ENCODE measurements at regions not wholly inside any gene's neighbourhood (a gene's known extent, or its start where the extent isn't known, plus 50 kb on each side); places are given as distances from the start of the nearest gene placed in this dataset.
"Not testable (repeated sequence)": the region's sequence is repeated elsewhere in the genome, so short reads cannot be mapped to it uniquely, and the experiment has no call there.

DNA sequence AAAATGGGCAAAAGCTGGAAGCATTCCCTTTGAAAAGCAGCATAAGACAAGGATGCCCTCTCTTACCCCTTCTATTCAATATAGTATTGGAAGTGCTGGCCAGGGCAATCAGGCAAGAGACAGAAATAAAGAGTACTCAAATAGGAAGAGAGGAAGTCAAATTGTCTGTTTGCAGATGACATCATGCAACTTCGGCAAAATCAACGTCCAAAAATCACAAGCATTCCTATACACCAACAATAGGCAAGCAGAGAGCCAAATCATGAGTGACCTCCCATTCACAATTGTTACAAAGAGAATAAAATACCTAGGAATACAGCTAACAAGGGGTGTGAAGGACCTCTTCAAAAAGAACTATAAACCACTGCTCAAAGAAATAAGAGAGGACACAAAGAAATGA is 192.0 kb upstream of the FBN2 start:
- not testable (repeated sequence) for DNase-seq (ENCODE audit: low spot score)

DNA sequence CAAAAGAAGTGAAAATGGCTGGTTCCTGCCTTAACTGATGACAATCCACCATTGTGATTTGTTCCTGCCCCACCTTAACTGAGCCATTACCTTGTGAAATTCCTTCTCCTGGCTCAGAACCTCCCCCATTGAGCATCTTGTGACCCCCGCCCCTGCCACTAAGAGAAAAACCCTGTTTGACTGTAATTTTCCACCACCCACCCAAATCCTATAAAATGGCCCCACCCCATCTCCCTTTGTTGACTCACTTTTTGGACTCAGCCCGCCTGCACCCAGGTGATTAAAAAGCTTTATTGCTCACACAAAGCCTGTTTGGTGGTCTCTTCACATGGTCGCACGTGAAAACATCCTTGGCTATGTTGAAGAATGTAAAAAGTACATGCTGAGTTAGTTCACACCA is 197.6 kb upstream of the FBN2 start:
- not testable (repeated sequence) for DNase-seq (ENCODE audit: low spot score)

DNA sequence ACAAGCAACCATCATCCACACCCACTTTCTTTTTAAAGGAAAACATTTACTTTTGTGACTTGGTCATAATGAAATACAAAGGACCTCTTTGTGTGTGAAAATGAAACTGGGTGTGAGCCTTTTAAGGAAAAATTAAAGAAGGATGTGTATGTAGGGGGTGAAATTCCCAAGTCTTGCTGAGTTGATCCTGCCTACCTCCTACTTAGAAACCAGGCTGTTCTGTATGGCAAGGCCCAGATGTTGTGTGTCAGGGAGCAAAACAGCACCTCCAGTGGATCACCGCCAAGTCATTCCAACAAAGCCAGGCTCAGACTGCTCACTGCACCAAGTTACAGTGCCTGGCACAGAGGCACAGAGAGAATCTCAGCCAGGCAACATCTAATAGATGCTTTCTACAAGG is 198.5 kb upstream of the FBN2 start:
- DNase-seq (ENCODE audit: low spot score): no peak

DNA sequence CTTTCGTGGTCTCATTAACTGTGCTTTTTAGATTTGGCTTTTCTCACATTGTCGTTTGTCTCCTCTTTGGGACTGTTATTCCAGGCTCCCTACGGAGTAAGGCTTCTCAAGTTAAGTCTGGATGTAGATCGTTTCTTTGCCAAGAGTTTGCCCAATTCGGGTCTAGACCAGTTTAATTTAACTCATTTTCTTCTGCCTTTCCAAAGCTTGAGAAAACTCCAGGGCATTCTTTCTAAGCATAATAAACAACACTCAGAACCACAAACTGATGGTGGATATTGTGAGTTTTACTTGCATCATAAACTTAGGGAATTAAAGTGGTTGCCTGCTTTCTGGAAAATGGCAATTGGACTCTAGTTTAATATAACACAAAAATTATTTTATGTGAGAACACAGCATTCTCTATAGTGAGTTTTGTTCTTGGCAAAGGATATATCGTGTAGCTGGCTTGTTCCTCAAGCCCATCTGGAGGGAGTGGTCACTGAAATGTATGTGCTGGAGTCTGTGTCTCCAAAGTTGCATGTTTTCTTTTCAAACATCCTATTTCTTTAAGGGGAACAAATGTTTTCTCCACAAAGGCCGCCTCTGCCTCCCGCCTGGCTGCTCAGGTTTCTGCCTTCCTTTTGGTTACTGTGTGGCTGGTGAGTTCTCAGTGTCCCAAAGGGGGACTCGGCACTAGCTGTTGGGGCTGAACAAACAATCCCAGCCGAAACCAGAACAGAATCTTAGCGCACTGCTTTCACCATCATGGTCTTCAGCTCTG is 211.3 kb upstream of the FBN2 start:
- no peak for DNase-seq (ENCODE audit: low spot score)

DNA sequence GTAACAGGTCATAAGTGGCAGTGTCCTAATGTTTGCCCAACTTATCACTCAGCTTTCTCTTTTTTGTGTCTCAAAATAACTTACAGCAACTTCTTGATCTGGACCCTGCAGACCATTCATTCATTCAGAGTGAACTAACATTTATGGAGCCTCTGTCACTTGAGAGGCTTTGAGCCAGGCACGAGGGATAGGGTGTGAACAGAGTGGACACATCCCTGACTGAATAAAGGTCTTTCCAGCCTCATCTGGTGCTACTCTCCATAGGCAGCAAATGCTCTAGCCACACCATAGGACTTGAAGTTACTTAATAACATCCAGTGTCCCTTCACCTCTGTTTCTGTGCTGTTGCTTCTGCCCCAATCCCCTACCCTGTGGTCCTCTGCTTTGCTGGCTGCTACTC is 212.1 kb upstream of the FBN2 start:
- DNase-seq (ENCODE audit: low spot score): no peak

DNA sequence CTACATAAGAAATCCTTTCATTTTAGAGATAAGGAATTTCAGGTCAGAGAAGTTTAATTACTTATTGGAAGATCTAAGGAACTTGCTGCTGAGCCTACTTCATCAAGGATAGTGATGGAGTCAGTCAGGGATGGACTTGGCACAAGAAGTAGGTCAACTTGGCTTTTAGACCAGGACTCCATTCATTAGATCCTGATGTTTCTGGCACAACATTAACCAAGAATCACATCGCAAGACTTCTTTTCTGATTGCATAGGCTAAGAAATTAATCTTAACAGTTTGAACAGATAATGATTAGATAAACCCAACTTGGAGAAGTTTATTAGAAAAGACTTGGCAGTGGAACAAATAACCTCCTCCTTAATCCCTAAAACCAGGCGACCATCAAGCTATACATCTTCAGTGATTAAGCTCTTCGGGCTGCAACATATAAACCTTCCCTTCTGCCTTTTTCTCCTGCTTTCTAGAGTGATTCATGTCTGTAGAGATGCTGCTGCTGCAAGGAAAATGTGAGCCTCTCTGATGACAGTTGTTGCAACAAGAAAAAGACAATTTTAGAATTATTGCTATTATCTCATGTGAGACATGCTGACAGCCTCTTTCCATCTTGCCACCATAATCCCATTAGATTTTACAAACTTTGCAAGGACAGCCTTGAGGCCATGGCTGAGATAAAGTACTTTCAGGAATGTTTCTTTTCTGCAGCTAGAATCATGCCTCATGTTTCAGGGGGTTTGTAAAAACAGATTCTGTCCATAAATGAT is 207.9 kb upstream of the SLC27A6 start:
- DNase-seq (ENCODE audit: low spot score): no peak

DNA sequence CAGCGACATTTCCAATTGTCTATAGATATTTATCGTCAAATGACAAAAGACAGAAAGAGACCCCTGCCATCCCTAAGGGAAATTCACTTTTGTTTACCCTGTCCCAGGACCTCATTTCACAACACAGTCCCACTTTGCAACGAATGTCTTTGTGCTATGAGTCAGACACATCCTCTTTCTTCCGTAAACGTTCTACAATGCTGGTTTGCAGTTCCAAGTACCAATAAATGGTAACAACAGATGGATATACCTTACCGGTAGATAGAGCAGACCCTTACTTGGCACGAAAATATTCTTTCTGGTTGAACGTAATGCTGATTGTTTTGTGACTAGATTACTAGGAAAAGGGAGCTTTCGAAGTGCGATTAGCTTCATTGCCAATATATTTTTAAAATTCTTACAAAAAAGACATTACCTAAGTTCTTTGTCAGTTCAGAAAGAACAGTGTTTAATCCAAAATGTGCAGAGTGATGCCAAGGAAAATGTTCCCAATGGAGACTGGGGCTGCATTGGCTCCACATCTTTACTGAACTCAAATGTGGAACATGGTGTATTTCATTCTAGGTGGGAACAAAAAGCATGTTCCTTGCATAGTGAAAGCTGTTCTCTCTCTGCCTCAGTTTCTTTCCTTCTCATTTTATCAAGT is 202.5 kb upstream of the SLC27A6 start:
- DNase-seq (ENCODE audit: low spot score): no peak

DNA sequence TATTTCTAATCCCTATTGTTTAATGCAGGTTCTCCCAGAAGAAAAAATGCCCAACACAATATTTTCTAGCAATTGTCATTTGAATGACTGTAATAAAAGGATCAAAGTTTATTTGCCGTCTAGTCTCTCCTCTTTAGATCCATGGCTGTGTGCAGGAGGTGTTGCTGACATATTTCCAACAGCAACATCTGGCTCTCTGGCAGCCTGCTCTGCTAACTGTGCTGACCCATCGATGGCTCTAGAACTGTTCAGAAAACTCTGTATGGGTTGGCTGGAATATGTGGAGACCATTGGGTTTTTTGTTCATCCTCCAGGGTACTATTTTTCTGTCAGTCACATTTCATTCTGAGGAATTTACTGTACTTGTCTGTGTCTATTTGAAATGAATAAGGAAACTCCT is 202.0 kb upstream of the SLC27A6 start:
- DNase-seq (ENCODE audit: low spot score): no peak

DNA sequence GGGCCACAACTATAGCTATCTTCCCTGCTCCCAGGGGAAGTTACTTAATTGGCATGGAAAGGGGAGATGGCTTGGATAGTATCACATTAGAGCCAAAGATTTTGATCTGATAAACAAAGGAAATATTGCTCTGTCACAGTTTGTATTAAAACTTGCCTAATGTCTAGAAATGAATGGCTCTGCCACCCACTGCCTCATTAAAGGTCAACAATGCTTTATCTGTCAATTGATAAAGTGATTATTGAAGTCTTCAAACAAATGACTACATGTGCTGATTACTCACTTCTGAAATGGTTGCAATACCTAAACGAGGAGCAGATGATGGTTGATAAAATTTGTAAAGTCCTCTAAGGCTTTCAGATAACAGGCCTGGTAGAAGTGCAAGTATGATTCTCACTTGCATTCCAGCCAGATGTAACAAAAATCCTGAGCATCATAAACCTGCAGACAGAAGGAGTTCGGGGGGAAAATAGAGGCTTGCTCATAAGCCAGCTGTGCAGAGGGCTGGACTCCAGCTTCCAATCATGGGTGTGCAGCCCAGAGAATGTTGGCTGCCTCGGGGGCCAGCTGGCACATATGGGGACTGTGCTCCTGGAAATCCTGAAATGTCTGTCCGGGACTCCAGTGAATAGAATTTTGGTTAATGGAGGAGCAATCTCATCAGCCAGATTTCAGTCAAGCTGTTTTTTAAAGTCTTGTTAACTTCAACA is 200.5 kb upstream of the SLC27A6 start:
- no peak for DNase-seq (ENCODE audit: low spot score)

DNA sequence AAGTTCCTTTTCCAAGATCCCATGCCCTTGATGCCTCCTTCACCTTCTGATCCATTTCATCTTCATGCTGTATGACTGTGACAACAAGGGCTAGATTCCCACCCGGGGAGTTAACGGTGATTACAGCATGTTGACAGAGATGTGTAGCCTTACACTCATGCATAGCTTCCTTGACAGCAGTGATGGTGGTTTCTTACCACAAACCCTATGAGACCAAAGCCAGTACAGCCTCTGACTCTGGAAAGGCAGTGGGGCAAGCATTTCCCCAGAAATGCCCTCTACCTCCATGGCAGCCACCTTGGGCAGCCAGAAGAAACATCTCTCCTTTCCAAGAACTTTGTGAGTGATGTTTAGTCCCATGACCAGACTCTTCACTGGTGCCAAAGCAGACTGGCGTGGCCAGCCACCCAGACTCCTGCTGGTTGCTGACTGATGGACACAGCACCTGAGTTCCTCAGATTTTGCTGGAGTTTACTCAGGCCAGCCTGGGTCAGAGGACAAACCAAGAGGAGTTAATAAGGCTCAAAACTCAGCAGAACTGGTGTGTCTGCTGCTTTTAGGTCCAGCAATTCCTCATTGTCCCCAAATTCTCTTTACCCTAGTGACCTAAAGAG is 199.7 kb upstream of the SLC27A6 start:
- DNase-seq (ENCODE audit: low spot score): no peak

DNA sequence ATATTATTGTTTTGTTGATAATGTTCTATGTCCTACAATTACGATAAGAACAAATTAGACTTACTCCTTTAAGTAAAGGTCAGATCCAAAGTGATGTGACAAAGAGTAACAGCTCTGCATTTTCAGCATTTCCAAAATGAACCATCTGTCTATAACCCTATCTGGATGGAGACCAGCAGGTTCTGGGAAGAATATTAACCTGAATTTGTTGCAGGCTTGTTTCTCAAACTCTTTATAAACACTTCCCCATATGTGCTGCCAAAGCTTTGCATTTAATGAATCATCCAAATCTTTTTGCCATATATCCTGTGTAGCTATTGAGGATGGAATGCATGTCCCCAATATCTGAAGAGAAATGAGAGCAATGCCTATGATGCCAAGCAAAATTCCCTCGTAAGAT is 198.9 kb upstream of the SLC27A6 start:
- no peak for DNase-seq (ENCODE audit: low spot score)

DNA sequence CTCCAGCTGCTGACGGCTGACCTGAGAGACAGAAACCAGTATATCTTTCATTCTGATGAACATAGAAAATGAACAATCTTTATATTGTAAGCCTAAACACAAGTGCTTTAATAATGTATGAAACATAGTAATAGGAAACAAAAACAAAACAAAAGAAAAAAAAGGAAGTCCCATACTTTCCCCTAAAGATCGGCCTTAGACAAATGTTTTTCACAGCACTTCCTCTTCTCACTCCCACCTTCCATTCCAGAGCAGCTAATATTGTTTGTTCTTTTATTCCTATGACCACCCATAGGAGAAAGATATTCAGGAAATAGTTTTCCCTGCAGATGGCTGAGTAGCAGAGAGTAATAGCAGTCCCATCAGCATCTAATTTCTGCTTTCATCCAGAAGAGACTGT is 194.4 kb upstream of the SLC27A6 start:
- no peak for DNase-seq (ENCODE audit: low spot score)

DNA sequence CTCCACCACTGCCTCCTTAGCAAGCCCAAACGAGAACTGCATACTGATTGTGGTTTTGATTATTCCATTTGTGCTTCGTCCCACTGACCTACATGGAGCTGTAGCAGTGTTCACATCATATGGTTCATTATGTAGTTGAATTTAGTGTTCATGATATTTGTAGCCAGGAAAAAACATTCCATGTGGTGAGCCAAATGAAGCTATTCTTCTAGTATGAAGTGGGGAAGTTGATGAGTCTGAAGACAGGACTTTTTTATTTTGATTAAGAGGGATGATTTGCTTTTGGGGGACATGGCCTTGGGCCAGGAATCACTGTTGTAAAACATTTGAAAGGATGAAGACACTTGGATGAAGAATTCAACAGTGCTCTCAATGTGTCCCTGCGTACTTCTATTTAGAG is 192.9 kb upstream of the SLC27A6 start:
- no peak for DNase-seq (ENCODE audit: low spot score)

DNA sequence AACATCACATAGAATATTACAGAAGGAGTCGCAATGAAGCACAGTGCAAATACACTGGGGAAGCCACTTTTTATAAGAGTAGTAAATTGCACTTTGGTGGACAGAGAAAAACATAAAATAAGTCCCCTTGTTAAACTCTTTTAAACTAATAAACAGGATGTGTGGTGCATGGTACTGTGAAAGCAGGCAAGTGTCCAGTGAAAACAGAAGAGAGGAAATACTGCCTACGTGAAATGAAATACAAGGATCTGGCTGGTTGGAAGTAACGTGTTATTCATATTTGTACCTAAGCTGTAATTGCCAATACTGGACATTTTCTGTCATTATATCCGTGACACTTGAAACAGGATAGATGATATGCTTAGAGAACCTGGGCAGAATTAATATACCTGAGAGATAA is 191.9 kb upstream of the SLC27A6 start:
- DNase-seq (ENCODE audit: low spot score): no peak

DNA sequence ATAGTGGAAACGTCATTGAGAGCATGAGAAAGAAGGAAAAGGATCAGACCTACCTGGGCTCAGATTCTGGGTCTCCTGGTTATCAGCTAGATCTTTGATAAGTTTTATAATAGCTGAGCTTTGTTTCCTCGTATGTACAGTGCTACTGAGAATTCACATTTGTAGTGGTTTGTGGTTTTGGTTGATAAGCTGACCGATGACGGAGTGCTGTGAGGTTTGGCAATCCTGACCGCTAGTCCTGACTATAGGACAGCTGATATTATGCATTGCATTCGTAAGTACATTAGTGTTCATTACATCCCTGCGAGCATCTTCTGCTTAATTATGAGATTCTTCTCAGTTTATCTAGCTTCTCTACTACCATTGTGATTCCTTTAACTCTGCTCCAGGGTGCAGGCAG is 190.7 kb upstream of the SLC27A6 start:
- no peak for DNase-seq (ENCODE audit: low spot score)

DNA sequence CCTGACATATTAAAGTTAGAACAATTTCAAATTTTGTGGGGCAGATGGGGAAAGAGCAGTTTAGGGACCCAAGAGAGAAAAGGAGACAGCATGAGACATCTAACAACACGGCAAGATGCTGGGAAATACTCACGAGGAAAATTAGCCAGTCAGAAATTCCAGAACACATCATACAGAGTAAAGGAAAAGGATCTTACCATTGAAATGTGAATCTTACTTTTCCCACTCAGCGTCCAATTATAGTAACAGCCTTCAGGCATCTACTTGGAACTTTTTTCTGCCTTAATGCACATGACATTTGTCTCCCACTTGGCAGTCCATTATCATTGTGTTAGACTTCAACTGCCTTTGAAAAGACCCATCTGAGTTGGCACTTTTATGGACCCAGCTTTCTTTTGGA is 189.7 kb upstream of the SLC27A6 start:
- DNase-seq (ENCODE audit: low spot score): no peak

DNA sequence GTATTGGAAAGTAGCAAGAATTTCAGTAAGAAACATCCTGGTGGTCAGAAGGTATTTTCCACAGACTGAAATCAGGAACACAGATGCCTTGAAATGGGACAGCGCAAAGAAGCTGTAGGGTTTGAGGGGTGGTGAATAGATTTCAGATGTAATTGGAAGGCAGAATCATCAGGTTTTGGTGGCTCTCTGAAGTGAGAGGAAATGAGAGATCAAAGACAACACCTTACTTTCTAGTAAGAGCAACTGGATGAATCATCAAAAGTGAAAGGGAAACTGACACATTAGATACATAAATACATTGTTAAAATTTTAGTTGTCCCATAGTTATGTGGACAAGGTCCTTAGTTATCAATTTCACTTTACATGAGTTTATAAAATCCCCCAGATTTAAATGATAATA is 188.2 kb upstream of the SLC27A6 start:
- no peak for DNase-seq (ENCODE audit: low spot score)

DNA sequence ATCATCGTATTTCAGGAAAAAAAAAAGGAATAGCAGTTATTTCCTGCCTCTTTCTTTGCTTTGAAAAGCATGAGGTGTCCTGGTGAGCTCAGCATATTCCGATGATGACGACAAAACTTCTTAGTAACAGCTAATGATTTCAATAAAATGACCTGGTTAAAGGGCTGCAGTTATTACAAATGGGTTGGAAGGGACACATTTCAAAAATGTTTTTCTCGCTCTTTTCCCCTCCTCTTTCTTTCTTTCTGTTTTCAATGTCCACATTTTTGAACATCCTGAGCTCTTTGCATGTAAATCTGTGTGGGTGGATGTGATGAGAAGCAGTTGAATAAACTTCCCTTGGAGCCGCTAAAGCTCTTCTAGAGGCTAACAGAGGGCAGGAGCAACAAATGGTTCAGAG is 186.8 kb upstream of the SLC27A6 start:
- DNase-seq (ENCODE audit: low spot score): no peak

DNA sequence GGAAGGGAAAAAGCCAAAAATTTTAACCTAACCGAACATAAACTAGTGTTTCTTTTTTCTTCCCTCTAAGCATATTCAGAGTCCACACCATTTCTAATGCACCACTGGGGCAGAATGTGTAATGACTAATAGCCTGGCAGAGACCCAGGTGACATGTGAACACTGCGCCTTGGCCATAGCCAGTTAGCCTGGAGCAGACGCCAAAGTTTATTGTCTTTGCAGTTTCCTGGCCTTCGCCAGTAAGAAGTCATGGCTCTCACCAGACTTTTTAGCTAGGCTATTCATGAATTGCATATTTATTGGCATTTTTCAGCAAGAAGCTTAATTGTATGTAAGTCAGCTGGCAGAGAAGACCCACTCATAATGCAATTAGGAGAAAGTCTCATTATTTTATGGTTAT is 182.8 kb upstream of the SLC27A6 start:
- peak; percentile 32 for DNase-seq (ENCODE audit: low spot score)

DNA sequence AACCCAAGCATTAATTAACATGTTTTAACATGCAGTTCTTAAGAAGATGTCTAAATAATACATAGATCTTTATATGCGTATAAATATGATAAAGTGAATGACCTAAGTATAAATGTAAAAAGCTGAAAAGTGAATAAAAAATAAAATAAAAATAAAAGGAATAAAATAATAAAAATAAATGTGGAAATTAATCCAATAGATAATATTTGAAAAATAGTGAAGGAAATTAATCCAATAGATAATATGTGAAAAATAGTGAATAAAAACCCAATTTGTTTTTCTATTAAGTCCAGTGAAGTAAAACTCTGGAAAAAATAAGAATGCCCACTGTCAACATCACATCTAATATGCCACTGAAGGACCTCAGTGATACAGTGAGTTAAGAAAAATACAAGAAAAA is 180.6 kb upstream of the SLC27A6 start:
- DNase-seq (ENCODE audit: low spot score): no peak

DNA sequence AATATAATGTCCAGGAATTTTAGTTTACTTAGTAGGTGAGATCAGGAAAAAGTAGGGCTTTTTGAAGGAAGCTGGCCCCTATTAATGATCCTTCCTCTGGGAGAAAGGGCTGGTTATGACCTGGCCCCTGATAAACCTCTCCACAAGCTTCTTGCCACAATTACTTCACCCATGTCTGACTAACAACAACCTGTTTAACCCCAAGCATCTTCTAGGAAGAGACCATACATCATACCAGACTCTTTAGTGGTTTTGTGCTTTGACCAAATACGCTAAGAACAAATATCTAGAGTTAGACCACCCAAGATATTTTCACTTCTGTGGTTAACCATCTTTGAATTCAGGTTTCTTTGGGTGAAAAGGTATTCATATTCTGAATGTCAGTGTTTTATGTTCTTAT is 174.0 kb upstream of the SLC27A6 start:
- no peak for DNase-seq (ENCODE audit: low spot score)

DNA sequence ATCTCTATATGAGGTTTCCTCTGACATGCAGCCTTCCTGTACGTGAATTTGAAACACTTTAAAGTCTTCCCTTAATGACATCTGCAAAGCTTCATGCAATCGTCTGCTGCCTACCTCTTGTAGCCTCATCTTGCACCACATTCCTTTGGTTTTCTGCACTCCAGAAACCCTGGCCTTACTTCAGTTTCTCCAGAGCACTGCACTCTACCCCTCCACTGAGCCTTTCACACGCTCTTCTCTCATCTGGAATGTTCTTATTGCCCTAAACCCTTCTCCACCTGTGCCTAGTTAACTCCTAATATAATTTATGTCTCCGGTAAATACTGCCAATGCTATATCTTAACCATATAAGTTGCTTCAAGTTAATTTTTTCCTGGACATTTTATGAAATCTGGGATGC is 168.8 kb upstream of the SLC27A6 start:
- no peak for DNase-seq (ENCODE audit: low spot score)
